EH (cell line): ENCODE measurements at regions not wholly inside any gene's neighbourhood (a gene's known extent, or its start where the extent isn't known, plus 50 kb on each side); places are given as distances from the start of the nearest gene placed in this dataset.
"Not testable (repeated sequence)": the region's sequence is repeated elsewhere in the genome, so short reads cannot be mapped to it uniquely, and the experiment has no call there.

Experiments used
- DNase-seq: peaks from one replicate; pipeline ENCODE4 v3.0.0-alpha.2; 2015; ENCODE audit warnings: low read depth

GRCh38 chr1:203998571-203998970, 74.3 kb upstream of the SOX13 start:
- not testable (repeated sequence) for DNase-seq

- DNase-seq, result peak; percentile 55
Observed at GRCh38 chr1:203999618-204000017, 73.3 kb upstream of the SOX13 start.

- DNase-seq, result peak; percentile 6
Observed at GRCh38 chr1:204001166-204001901, 71.6 kb upstream of the SOX13 start.

- DNase-seq, result no peak
Observed at GRCh38 chr1:204002614-204003013, 70.3 kb upstream of the SOX13 start.

GRCh38 chr1:204003536-204003935, 69.4 kb upstream of the SOX13 start:
- no peak for DNase-seq

- DNase-seq, result no peak
Observed at GRCh38 chr1:204011426-204011825, 61.5 kb upstream of the SOX13 start.

- no peak for DNase-seq
Observed at GRCh38 chr1:204013052-204013451, 59.9 kb upstream of the SOX13 start.

GRCh38 chr1:204014336-204014735, 58.6 kb upstream of the SOX13 start:
- DNase-seq, result no peak

GRCh38 chr1:204014961-204015360, 58.0 kb upstream of the SOX13 start:
- DNase-seq, result not testable (repeated sequence)

- no peak for DNase-seq
Observed at GRCh38 chr1:204017032-204017431, 55.9 kb upstream of the SOX13 start.

GRCh38 chr1:204018460-204018859, 54.5 kb upstream of the SOX13 start:
- no peak for DNase-seq
